ENCODE measurements at regions not wholly inside any gene's neighbourhood (a gene's known extent, or its start where the extent isn't known, plus 50 kb on each side); places are given as distances from the start of the nearest gene placed in this dataset.

- H4K5ac ChIP-seq (ENCODE audit: low read depth, low read length), result no peak overlapping the region
- POLR2A ChIA-PET (ENCODE audit: unreplicated experiment), result no interaction called here
- H3K79me1 ChIP-seq (ENCODE audit: low read depth in 1 of 2, low read length in 2 of 2), result no peaks in the 10 kb centered on the region
- no peaks in the 10 kb centered on the region for H3K36me3 ChIP-seq (ENCODE audit: control insufficient read depth, insufficient read depth, low read length)
- no peak overlapping the region for H3K18ac ChIP-seq (ENCODE audit: low read depth, low read length)
- no peak overlapping the region for H2BK120ac ChIP-seq (ENCODE audit: low read depth, low read length)
- in situ Hi-C loops (cut with MboI; ENCODE audit: low sequenced_read_pairs), result no loop called here
- H2AK5ac ChIP-seq (ENCODE audit: low read depth, low read length), result no peak overlapping the region
- H2AFZ ChIP-seq (replicated peaks; ENCODE audit: low read length, poor library complexity), result no peak overlapping the region
- no peak overlapping the region for H3K4ac ChIP-seq (ENCODE audit: low read depth, low read length)
- no peaks in the 10 kb centered on the region for H3K4me1 ChIP-seq (ENCODE audit: control insufficient read depth, insufficient read depth, low read length)
- no peak overlapping the region for H2BK15ac ChIP-seq (ENCODE audit: low read depth, low read length)
- no peak overlapping the region for H3K56ac ChIP-seq (ENCODE audit: extremely low read depth, insufficient read depth, low read length)
- ATAC-seq (ENCODE audit: low read depth), result no peak
- no CpG with 5 or more reads among the region's 3 CpGs for WGBS, 2 experiments (ENCODE audit: extremely low coverage in 2 of 2, insufficient read length in 1 of 2)
- H3K27me3 ChIP-seq (ENCODE audit: control insufficient read depth, insufficient read depth, low read length), result no peaks in the 10 kb centered on the region
- no peak overlapping the region for H4K91ac ChIP-seq (ENCODE audit: insufficient read depth, low read depth, low read length)
- DNase-seq, result no peak
- H4K8ac ChIP-seq (ENCODE audit: low read depth in 2 of 2, low read length in 2 of 2), result no peak overlapping the region
- H4K20me1 ChIP-seq (ENCODE audit: insufficient read depth, low read length), result no peaks in the 10 kb centered on the region
- no peak overlapping the region for H2BK5ac ChIP-seq (ENCODE audit: low read depth, low read length, poor library complexity, severe bottlenecking)
- no peak overlapping the region for H2AK9ac ChIP-seq (replicated peaks; ENCODE audit: low read depth, low read length, poor library complexity)
- H3K27ac ChIP-seq (ENCODE audit: insufficient read depth, low read length), result no peak overlapping the region
- no peak overlapping the region for H3K4me3 ChIP-seq (ENCODE audit: insufficient read depth, low read depth, low read length)
- H2BK20ac ChIP-seq (ENCODE audit: low read depth, low read length), result no peak overlapping the region
- H3K4me2 ChIP-seq (ENCODE audit: low read depth, low read length), result no peak overlapping the region
- CTCF ChIA-PET, result no interaction called here
- H3K14ac ChIP-seq (replicated peaks; ENCODE audit: low read depth, low read length), result no peak overlapping the region
- no peaks in the 10 kb centered on the region for H3K9me1 ChIP-seq (ENCODE audit: insufficient read depth, low read length)
- dilution Hi-C loops (cut with HindIII; ENCODE audit: low sequenced_read_pairs, unreplicated experiment), result no loop called here
- no peak overlapping the region for H3K23ac ChIP-seq (ENCODE audit: low read depth, low read length)
- no peaks in the 10 kb centered on the region for H3K9me3 ChIP-seq (ENCODE audit: control insufficient read depth, insufficient read depth, low read length)
- H3K9ac ChIP-seq (ENCODE audit: low read depth, low read length), result no peak overlapping the region
- no peak for TF ChIP-seq NFE2L2 (IDR thresholded peaks at IDR 0.05; ENCODE audit: low read depth, low read length)
- TF ChIP-seq CTCF (conservative IDR thresholded peaks at IDR 0.05; ENCODE audit: low read depth, low read length), result no peak
- no peak for TF ChIP-seq ELK1 (IDR thresholded peaks at IDR 0.05; ENCODE audit: borderline replicate concordance, low read depth, low read length)
- no peak for TF ChIP-seq RCOR1 (IDR thresholded peaks at IDR 0.05; ENCODE audit: insufficient replicate concordance, low read length)
- no peak for TF ChIP-seq CEBPB (IDR thresholded peaks at IDR 0.05; ENCODE audit: low read depth, low read length)
- TF ChIP-seq POLR2A (IDR thresholded peaks at IDR 0.05; ENCODE audit: low read depth, low read length), result no peak
- TF ChIP-seq SMC3 (IDR thresholded peaks at IDR 0.05; ENCODE audit: low read depth, low read length), result no peak
- no peak for TF ChIP-seq MAZ (IDR thresholded peaks at IDR 0.05; ENCODE audit: borderline replicate concordance, low read depth, low read length)
- BruUV-seq (replicated peaks), result no TSS peak
- intact Hi-C loops (cut with micrococcal nuclease), result no loop called here
Observed at GRCh38 chr11:104619751-104620150, 278.5 kb downstream of the CASP12 start.

Measured in IMR-90 (cell line).